D721Med (cell line): ENCODE measurements at regions not wholly inside any gene's neighbourhood (a gene's known extent, or its start where the extent isn't known, plus 50 kb on each side); places are given as distances from the start of the nearest gene placed in this dataset.
A peak's percentile ranks its signal among the peaks of the same experiment; 100 is the strongest.
"Not testable (repeated sequence)": the region's sequence is repeated elsewhere in the genome, so short reads cannot be mapped to it uniquely, and the experiment has no call there.

Experiments
- DNase-seq: peaks from one replicate; pipeline ENCODE4 v3.0.0; 2011; ENCODE audit warnings: low spot score; ENCODE audit not compliant: insufficient read length
- FAIRE-seq: peaks from 2 replicates; lab custom pipeline; 2011; peaks lifted over from hg19 to GRCh38; lab: Jason Lieb, UNC
- TF ChIP-seq, protein P1 (sequence below): IDR thresholded peaks from 2 replicates; pipeline ENCODE4 v1.5.1; 2012; ENCODE audit warnings: mild to moderate bottlenecking, control low read depth; ENCODE audit not compliant: insufficient read depth; ENCODE audit errors: missing control alignments

DNA sequence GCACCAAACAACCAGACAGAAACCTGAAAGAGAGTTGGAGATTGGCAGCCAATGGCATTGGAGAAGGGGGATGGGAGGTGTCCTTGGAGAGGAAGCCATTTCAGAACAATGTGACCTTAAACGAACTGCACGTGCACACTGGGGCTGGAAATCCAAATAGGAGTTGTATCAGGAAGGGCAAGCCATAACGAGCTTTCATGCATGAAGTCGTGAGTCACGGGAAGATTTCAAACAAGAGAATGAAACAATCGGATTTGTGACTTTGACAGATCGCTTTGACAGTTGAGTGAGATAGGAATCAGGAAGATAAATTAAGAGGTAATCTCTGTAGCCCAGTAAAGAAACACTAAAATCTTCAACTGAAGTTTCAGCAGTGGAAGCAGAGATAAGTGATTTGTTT, 445.8 kb upstream of the ZP4 start:
- DNase-seq, result no peak
- TF ChIP-seq, protein P1, sequence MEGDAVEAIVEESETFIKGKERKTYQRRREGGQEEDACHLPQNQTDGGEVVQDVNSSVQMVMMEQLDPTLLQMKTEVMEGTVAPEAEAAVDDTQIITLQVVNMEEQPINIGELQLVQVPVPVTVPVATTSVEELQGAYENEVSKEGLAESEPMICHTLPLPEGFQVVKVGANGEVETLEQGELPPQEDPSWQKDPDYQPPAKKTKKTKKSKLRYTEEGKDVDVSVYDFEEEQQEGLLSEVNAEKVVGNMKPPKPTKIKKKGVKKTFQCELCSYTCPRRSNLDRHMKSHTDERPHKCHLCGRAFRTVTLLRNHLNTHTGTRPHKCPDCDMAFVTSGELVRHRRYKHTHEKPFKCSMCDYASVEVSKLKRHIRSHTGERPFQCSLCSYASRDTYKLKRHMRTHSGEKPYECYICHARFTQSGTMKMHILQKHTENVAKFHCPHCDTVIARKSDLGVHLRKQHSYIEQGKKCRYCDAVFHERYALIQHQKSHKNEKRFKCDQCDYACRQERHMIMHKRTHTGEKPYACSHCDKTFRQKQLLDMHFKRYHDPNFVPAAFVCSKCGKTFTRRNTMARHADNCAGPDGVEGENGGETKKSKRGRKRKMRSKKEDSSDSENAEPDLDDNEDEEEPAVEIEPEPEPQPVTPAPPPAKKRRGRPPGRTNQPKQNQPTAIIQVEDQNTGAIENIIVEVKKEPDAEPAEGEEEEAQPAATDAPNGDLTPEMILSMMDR, result no peak
- no peak for FAIRE-seq

DNA sequence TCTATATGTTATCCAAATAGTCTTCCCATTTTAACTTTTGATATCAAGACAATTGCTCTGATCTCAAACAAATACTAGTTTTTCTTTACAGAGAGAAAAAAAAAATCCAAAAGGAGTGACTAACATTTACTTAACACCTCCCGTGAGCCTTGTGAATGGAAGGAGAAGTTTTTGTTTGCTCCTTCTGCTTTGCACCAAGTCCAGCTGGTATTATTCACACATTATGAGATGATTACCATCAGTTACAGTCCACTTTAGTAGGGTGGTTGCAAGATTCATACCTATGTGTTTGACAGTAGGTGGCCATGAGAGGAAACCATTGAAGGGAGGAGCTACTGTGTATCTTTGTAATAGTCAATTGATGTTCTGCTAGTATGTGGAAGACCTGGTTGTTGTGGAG, 443.4 kb upstream of the ZP4 start:
- TF ChIP-seq, protein P1, result no peak
- DNase-seq (no peak), FAIRE-seq (no peak)

DNA sequence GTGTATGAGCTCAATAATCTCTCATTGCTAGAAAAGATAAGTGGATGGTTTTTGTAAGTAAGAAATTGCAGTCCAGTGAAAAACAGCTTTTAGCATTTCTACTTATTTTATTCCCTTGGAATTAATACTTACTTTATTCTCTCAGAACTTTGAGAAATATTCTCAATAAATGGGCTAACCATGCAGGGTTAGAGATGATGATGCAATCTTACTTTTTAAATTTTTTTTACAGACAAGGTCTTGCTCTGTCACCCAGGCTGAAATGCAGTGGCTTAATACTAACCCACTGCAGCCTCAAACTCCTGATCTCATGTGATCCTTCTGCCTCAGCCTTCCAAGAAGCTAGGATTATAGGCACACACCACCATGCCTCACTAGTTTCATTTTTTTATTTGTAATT, 440.8 kb upstream of the ZP4 start:
- DNase-seq (no peak), FAIRE-seq (no peak)
- TF ChIP-seq, protein P1, result no peak

DNA sequence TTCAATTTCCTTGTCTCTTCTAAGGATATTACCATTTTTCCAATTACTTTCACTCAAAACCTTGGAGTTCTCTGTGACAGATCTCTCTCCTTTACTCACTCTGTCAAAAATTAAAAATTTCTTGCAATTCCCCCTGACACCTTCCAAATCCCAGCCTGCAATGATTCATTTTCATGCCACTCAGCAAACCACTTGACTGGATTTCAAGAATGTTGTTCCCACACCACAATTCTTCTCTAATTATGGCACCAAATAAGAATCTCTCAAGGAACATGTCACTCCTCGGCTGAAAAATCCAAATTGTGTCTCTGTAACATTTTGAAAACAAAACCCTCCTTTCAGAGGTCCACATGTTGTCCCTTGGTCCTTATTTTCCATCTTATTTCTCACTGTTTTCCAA, 438.9 kb upstream of the ZP4 start:
- TF ChIP-seq, protein P1, result no peak
- FAIRE-seq (peak; percentile 85), DNase-seq (no peak)

DNA sequence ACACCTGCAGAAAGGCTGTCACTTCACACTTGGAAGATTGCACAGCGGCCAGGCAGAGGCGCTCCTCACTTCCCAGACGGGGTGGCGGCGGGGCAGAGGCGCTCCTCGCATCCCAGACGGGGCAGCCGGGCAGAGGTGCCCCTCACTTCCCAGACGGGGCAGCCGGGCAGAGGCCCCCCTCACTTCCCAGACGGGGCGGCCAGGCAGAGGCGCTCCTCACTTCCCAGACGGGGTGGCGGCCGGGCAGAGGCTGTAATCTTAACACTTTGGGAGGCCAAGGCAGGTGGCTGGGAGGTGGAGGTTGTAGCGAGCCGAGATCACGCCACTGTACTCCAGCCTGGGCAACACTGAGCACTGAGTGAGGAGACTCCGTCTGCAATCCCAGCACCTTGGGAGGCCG, 436.3 kb upstream of the ZP4 start:
- not testable (repeated sequence) for DNase-seq, FAIRE-seq

DNA sequence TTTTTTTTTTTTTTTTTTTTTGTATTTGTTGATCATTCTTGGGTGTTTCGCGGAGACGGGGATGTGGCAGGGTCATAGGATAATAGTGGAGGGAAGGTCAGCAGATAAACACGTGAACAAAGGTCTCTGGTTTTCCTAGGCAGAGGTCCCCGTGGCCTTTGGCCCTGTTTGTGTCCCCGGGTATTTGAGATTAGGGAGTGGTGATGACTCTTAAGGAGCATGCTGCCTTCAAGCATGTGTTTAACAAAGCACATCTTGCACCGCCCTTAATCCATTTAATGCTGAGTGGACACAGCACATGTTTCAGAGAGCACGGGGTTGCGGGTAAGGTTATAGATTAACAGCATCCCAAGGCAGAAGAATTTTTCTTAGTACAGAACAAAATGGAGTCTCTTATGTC, 435.8 kb upstream of the ZP4 start:
- DNase-seq, FAIRE-seq: not testable (repeated sequence)

DNA sequence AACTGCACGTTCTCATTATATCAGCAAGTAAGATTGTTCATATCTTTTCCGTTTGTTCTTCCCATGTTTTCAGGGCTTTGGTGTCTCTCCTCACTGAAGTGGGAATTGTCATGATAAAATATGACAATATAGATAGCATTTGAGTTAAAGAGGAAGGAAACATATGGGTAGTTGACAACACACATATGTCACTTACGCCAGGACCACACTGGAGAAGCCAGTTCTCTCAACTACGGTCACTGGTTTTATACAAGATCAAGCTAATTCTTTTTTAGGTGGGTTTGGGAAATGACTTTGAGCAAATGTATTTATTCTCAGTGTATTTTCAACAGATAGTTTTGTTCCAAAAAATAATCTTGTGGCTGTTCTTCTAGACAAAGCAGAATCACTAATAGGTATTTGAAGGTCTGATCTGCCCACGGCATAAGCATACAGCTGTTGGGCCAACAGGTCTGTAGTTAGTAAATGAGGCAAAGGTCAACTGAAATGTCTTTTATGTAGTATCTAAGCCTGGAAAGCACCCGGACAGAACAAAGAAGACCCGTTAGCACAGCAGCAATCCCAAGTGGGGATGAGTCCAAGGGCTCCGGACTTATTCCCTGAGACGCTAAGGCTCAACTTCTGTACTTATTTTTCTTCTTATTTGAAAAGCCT, 433.6 kb upstream of the ZP4 start:
- FAIRE-seq, result peak; percentile 16
- DNase-seq, result no peak
- TF ChIP-seq, protein P1, result no peak

DNA sequence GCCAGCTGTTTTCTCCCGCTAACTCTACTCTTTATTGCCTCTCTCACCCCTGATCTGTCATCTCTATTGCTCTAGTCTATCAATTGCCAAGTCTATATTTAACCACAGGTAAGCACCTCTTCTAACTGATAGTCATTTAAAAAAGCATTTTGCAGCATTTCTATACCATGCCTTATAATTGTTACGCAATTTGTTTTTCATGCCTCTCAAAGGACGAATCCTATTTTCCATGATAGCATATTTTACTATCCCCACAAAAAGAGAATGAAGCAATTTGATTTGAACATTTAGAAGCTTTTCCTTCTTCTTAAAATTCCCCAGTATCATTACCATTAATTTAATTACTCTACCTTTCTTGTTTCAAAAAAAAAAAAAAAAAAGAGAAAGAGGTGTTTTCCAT, 432.8 kb upstream of the ZP4 start:
- no peak for DNase-seq
- TF ChIP-seq, protein P1, result no peak
- FAIRE-seq, result no peak
